ENCODE measurements at regions not wholly inside any gene's neighbourhood (a gene's known extent, or its start where the extent isn't known, plus 50 kb on each side); places are given as distances from the start of the nearest gene placed in this dataset.

GRCh38 chr2:190802626-190803209, 77.9 kb upstream of the GLS start:
- Mint-ChIP-seq H3K36me3 (ENCODE audit: low read depth) (no peaks in the 10 kb centered on the region), H3K27me3 (ENCODE audit: insufficient read depth, low read depth, poor library complexity) (no peaks in the 10 kb centered on the region), H3K4me3 (no peak overlapping the region), H3K27ac (no peak overlapping the region; the same call in 1 of the 2 replicates), H3K4me1 (peaks cover 36% of the 10 kb centered on the region), H3K9me3 (no peaks in the 10 kb centered on the region)
- no peak for DNase-seq (ENCODE audit: low spot score)
- Histone ChIP-seq H3K4me2 (no peak overlapping the region), H2AFZ (no peak overlapping the region), H3K4me1 (ENCODE audit: insufficient read depth) (peaks cover 47% of the 10 kb centered on the region), H3K4me3 (no peak overlapping the region), H3K9me2 (ENCODE audit: insufficient read depth) (no peaks in the 10 kb centered on the region), H3F3A (replicated peaks; ENCODE audit: low read depth) (no peaks in the 10 kb centered on the region), H3K27ac (ENCODE audit: low read depth) (no peak overlapping the region), H3K27me3 (ENCODE audit: insufficient read depth) (no peaks in the 10 kb centered on the region), H3K79me2 (replicated peaks; ENCODE audit: insufficient read depth) (no peaks in the 10 kb centered on the region), H3K36me3 (ENCODE audit: insufficient read depth) (no peaks in the 10 kb centered on the region), H4K20me1 (replicated peaks; ENCODE audit: insufficient read depth) (no peaks in the 10 kb centered on the region)
- no peak for ATAC-seq
- TF ChIP-seq NANOG (IDR thresholded peaks at IDR 0.05; ENCODE audit: borderline replicate concordance): no peak
- no peak for TF ChIP-seq ZNF114 (CRISPR knock-in tag; IDR thresholded peaks at IDR 0.05)
- TF ChIP-seq CREB1 (CRISPR knock-in tag; IDR thresholded peaks at IDR 0.05; ENCODE audit: low read depth): no peak
- no peak for TF ChIP-seq EZH2 (IDR thresholded peaks at IDR 0.05; ENCODE audit: low read depth, unreplicated experiment)
- no peak for TF ChIP-seq ZNF462 (CRISPR knock-in tag; IDR thresholded peaks at IDR 0.05)
- no peak for TF ChIP-seq EZH2phosphoT487 (IDR thresholded peaks at IDR 0.05; ENCODE audit: unreplicated experiment)
- no peak for TF ChIP-seq REST (IDR thresholded peaks at IDR 0.05; ENCODE audit: unreplicated experiment)
- no peak for TF ChIP-seq ZNF331 (CRISPR knock-in tag; IDR thresholded peaks at IDR 0.05; ENCODE audit: low read depth)
- TF ChIP-seq JUNB (IDR thresholded peaks at IDR 0.05; ENCODE audit: unreplicated experiment): no peak
- no peak for TF ChIP-seq POLR2AphosphoS5 (IDR thresholded peaks at IDR 0.05; ENCODE audit: low read depth)
- TF ChIP-seq STAT1 (IDR thresholded peaks at IDR 0.05; ENCODE audit: unreplicated experiment): no peak
- TF ChIP-seq CTCF (conservative IDR thresholded peaks at IDR 0.05; ENCODE audit: low read depth in 2 of 2): no peak
- no peak for TF ChIP-seq ETS1 (IDR thresholded peaks at IDR 0.05)

Measured in GM23338 (cell line).